Left forelimb (tissue), 1 donor: ENCODE measurements at regions not wholly inside any gene's neighbourhood (a gene's known extent, or its start where the extent isn't known, plus 50 kb on each side); places are given as distances from the start of the nearest gene placed in this dataset.

Experiments used
- DNase-seq: peaks from one replicate; pipeline ENCODE4 v3.0.0-alpha.2; 2018; ENCODE audit warnings: low spot score

- no peak for DNase-seq
Measured at GRCh38 chr15:100703032-100703578, 100.7 kb downstream of the ASB7 start.

- DNase-seq: peak; percentile 1
Measured at GRCh38 chr15:100703671-100704070, 101.3 kb downstream of the ASB7 start.

- DNase-seq: peak; percentile 15
Measured at GRCh38 chr15:100704281-100705055, 102.1 kb downstream of the ASB7 start.

GRCh38 chr15:100705065-100705464 lies 102.7 kb downstream of the ASB7 start:
- peak; percentile 15 for DNase-seq

DNA sequence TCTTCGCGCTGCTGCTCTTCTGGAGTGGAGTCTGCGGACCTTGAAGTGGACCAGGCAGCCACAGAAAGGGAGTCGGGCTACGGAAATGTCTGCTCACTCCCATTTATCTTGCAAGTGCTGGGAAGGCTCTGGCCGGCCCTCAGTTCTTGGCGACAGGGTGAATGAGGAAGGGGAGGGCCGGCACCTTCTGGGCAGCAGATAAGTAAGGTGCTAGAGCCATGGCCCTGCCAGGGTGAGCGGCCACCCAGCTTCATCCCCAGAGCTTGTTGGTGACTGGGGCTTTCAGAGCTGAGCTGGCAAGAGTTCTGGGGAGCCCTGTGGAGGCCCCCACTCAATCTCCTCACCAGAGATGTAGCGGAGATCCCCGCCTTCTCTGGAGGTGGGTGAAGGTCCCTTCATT lies 103.5 kb downstream of the ASB7 start:
- peak; percentile 44 for DNase-seq

DNA sequence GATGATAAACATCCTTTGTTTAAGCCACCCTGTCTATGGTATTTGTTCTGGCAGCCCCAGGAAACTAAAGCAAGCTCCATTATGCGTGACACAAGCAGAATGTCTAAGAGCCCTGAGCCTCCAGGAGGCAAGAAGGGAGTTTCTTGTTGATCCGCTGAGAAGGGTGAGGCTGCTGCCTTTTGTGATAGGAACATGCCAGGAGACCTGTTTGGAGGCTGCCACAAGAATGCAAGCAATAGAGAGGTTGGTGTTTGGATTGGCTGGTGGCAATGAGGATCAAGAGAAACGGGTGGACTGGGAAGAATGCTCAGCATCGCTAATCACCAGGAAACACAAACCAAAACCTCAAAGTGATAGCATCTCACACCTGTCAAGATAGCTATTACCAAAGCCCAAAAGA lies 104.8 kb downstream of the ASB7 start:
- no peak for DNase-seq

DNA sequence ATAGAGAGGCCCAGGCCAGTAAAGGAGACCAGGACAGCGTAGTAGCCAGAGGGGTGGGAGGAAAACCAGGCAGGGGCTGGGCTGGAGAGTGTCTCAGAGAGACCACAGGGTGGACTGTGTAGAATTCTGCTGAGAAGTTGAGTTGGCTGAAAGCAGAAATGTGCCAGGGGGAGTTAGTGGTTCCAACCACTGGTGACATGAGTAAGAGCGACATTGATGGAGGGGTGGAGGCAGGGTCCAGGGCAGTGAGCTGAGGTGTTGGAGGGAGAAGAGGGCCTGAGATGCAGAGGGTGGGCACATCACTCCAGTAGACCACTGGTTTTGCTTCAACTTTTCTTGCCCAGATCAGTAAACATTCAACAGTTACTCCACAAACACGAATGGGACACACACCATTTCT lies 106.5 kb downstream of the ASB7 start:
- DNase-seq: no peak

GRCh38 chr15:100710222-100710621 lies 107.8 kb downstream of the ASB7 start:
- no peak for DNase-seq

DNA sequence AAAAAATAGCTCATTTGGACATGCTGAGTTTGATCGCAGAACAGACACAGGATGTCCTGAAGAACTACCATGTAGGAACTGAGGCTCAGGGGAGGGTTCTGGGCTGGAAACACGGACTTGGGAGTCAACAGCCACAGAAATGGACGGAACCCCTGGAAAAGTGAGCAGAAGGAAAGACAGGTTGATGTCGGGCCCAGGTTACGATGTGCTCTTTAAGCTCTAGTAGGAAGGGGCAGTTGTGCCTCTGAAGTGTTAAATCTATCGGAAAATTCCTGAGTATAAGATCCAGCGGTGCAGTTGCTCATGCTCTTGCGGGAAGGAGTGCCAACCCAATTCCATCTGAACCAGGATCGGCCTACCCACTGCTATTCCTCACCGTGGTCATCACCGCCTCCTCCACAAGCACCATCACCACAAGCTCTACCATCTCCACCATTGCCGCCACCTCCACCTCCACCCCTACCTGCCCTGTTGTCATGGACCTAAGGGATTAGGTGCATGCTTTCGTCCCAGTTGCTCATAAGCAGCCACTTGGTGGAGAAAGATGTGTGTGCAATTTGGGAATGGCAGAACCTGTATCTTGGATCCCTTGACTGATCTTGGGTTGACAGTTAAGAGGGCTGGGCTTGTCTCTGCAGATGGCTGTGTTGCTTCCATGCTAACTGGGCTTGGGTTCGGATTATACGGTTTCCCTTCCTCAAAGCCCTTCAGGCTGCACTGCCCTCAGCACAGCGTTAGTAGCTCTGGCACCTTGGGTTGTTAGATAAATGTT lies 108.5 kb downstream of the ASB7 start:
- peak; percentile 58 for DNase-seq

DNA sequence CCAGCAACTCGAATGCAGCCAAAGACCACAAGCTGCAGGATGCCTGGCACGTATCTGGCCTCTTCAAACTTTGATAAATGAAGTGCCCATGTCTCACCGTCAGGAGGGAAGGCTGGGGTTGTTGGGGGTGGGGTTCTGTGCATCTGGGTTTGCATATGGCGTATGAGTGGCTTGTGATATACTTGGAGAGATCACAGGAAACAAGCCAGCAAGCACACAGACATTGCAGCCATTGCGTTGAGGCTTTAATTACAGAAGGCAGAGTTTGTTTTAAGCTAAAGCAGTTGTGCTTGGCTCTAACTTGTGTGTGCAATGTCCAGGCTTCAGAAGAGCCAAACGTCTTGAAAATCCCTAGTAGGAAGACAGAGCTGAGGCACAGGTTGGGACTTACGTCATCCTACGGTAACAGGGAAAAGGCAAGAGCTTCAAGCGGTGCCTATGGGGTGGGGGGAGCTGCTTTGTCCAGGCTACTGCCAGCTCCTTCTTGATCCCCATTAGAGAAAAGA lies 109.2 kb downstream of the ASB7 start:
- peak; percentile 63 for DNase-seq

DNA sequence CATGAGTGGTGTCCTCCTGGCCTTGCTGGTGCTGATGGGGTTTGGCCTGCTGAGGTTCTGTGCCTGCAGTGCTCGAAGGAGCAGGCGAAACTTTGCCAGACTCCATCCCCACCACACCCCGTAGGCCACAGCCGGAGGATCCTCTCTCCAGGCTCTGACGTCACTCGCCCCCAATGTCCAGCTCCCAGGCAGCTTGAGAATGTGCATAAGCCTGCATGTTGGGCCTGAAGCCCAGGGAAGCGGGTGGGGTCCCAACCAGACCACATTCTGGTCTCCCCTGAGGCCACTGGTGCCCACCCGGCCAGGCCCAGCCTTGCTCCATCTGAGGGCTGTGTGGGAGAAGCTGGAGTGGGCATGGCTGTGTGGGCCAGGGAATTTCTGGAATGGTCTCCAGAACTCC lies 109.8 kb downstream of the ASB7 start:
- DNase-seq: peak; percentile 74

GRCh38 chr15:100713163-100713867 lies 110.9 kb downstream of the ASB7 start:
- DNase-seq: peak; percentile 52

GRCh38 chr15:100714034-100714748 lies 111.8 kb downstream of the ASB7 start:
- DNase-seq: peak; percentile 51

- no peak for DNase-seq
Measured at GRCh38 chr15:100714749-100715342, 112.5 kb downstream of the ASB7 start.

DNA sequence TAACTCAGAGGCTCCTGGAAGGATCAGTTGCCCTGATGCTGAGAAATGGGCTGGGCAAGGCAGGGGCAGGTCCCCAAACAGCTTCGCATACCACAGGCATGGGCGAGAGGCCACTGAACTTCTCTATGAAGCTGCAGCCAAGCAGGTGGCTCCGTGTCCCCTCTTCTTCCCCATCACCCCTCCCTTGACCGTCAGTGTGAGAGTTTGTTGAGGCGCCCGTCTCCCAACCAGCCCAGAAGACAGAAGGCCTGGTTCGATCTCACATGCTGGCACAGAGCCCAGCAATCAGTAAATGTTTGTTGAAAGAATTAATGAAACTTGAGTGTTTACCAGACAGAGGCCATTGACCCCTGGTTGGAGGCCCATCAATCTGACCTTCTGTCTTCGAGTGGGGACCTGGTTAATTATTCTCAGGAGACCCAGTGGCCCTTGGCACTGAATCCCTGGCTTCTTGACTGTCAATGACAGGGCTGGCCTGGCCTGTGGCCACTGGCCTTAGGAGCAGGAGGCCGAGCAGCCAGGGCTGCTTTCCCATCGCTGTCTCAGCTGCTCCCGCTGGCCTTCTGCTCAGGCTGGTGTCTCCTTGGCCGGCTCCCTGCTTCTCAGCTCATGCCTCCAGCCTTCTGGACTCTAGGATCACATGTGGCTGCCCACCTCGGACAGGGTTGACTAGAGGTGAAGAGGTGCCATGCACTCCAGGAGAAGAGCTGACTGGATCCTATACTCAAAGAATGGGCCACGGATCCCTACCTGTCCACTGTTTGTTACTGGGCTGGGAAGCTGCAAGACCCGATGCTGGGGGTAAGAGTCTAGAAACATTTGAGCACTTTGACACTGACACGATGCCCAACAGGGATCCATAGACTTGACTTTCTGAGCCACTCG lies 113.4 kb downstream of the ASB7 start:
- DNase-seq: no peak

DNA sequence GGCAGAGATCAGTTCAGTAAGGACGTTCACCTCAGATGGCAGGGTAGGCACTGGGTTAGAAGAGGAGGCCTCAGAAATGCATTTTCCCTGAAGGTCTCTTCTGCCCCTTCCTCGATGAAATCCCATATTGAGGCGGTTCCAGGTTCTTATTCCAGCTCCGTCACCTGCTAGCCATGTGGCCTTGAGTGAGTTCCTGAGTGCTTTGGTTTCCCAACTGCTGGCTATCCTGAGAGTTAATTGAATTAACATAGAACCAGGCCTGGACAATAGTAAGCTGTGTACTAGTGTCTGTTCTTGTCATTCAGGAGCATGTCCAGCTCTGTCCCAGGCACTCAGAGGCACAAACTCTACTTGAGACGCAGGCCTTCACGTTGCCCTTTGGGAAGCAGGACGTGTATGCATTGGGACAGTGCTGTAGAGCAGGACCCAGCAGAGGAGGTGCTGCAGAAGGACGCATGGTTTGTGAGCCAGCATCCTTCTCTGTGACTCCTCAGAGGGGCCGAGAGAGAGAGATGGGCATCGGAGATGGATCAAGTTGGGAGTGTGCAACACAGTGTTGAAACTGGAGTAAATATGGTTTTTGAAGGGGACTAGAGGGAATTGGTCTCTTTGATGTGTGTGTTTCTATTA lies 114.2 kb downstream of the ASB7 start:
- no peak for DNase-seq

DNA sequence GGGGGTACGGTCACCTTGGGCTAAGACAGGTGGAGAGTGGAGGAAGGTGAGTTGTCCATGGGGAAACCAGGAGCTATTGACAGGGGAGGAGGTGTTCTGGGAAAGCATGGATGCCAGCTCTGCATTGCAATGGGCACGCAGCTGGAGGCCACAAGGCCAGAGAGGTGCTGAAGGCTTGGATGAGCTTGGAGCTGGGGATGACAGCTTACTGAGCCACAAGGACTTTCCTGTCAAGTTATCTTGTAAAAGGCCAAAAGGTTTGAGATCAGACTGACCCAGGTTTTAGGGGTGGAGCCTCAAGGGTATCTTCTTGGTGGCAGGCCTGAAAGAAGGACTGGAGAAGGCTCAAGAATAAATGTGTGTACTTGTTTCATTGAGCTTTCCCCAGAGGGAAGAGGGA lies 115.2 kb downstream of the ASB7 start:
- no peak for DNase-seq

- DNase-seq: no peak
Measured at GRCh38 chr15:100718075-100718980, 115.9 kb downstream of the ASB7 start.
